Left lung (tissue), 4 donors: ENCODE measurements at regions not wholly inside any gene's neighbourhood (a gene's known extent, or its start where the extent isn't known, plus 50 kb on each side); places are given as distances from the start of the nearest gene placed in this dataset.

Experiments used
- ATAC-seq: fragments of 200-7000 bp; cut with Tn5 transposase; one replicate; pipeline ENCODE4 v1.9.1; 2020; ENCODE audit warnings: moderate library complexity
- DNase-seq, 4 donors: peaks; one replicate each; pipeline ENCODE4 v3.0.0-alpha.2; 2013 to 2020
- H3K27ac ChIP-seq, 2 donors: fragments of 200-600 bp; sonication (generic) in 1 of 2; one replicate each; pipeline versions ENCODE4 v1.5.0 to v1.8.0; 2020 to 2021
- H3K27me3 ChIP-seq, 2 donors: fragments of 200-600 bp; sonication (generic) in 1 of 2; one replicate each; pipeline versions ENCODE4 v1.5.0 to v1.8.0; 2020 to 2021
- H3K36me3 ChIP-seq, 2 donors: fragments of 200-600 bp; sonication (generic) in 1 of 2; one replicate each; pipeline versions ENCODE4 v1.5.0 to v1.8.0; 2020 to 2021
- H3K4me1 ChIP-seq, 2 donors: fragments of 200-600 bp; one replicate each; pipeline ENCODE4 v1.8.0; 2021
- H3K4me3 ChIP-seq, 2 donors: fragments of 200-600 bp; sonication (generic) in 1 of 2; one replicate each; pipeline versions ENCODE4 v1.5.0 to v1.8.0; 2020 to 2021; ENCODE audit warnings: mild to moderate bottlenecking in 1 of 2
- H3K9me3 ChIP-seq, 2 donors: fragments of 200-600 bp; sonication (generic) in 1 of 2; one replicate each; pipeline versions ENCODE4 v1.5.0 to v1.8.0; 2020 to 2021
- CTCF ChIP-seq, 2 donors: fragments of 200-600 bp; sonication (generic) in 1 of 2; IDR thresholded peaks; one replicate each; pipeline versions ENCODE4 v1.5.0 to v1.8.0; 2021; ENCODE audit warnings: antibody characterized with exemption in 2 of 2
- intact Hi-C, 2 donors: fragments of 100-400 bp; cut with DNase I; formaldehyde crosslinking; loops; one replicate each; pipeline versions ENCODE4 v1.11.2 to v1.14.2; 2022
- donor health status: DM: no; HTN: yes; CAD: no.
- donor health status: DM: no; HTN: no; CAD: no.

GRCh38 chr5:3738919-3739318, 143.3 kb downstream of the IRX1 start:
- Histone ChIP-seq H3K4me1 (no peaks in the 10 kb centered on the region), H3K27ac (no peak overlapping the region), H3K27me3 (no peaks in the 10 kb centered on the region), H3K36me3 (no peaks in the 10 kb centered on the region), H3K4me3 (no peak overlapping the region), H3K9me3 (no peaks in the 10 kb centered on the region)
- no peak for DNase-seq
- intact Hi-C loops: no loop called here
- TF ChIP-seq CTCF (IDR thresholded peaks at IDR 0.05): no peak
- ATAC-seq: no peak

GRCh38 chr5:3740546-3741373, 145.1 kb downstream of the IRX1 start:
- Histone ChIP-seq H3K4me3 (no peak overlapping the region), H3K36me3 (no peaks in the 10 kb centered on the region), H3K27ac (no peak overlapping the region), H3K4me1 (no peaks in the 10 kb centered on the region), H3K27me3 (no peaks in the 10 kb centered on the region), H3K9me3 (no peaks in the 10 kb centered on the region)
- ATAC-seq (peak; percentile 82), DNase-seq (peak in 2 of 4 donors; percentile 17 to 59)
- intact Hi-C loops: no loop called here
- TF ChIP-seq CTCF (IDR thresholded peaks at IDR 0.05): no peak

DNA sequence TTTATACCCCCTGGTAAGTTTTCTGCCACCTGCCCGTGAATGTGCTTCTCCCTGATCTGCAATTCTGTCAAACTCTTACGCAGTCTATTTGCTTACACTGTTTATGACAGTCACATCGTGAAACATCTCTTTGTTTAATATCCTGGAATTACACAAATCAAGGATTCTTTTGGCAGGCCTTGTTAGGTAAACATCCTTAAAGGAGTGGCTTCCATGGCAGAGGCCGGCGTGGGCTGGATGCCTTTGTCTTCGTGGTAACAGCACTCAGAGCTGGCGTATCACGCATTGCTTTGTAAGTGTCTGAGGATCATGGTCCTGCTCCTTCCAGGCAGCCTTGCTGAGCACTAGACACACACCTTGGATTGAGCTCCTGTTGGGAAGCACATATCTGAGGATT, 145.7 kb downstream of the IRX1 start:
- peak; percentile 74 for ATAC-seq
- intact Hi-C loops: no loop called here
- peak in 2 of 4 donors; percentile 3 to 5 for DNase-seq

GRCh38 chr5:3742750-3743149, 147.1 kb downstream of the IRX1 start:
- ATAC-seq: no peak
- intact Hi-C loops: no loop called here
- no peak for TF ChIP-seq CTCF (IDR thresholded peaks at IDR 0.05)

More for the DNA sequence above, 145.7 kb downstream of the IRX1 start:
- H3K4me1 ChIP-seq: no peaks in the 10 kb centered on the region
- peaks cover 0 to 2% of the 10 kb centered on the region in 2 donors for H3K9me3 ChIP-seq
- no peaks in the 10 kb centered on the region for H3K36me3 ChIP-seq
- H3K4me3 ChIP-seq: no peak overlapping the region
- H3K27me3 ChIP-seq: no peaks in the 10 kb centered on the region
- no peak for TF ChIP-seq CTCF (IDR thresholded peaks at IDR 0.05)
- no peak overlapping the region for H3K27ac ChIP-seq

GRCh38 chr5:3751846-3752245, 156.2 kb downstream of the IRX1 start:
- Histone ChIP-seq H3K27ac (no peak overlapping the region), H3K4me1 (no peaks in the 10 kb centered on the region), H3K36me3 (no peaks in the 10 kb centered on the region), H3K27me3 (no peaks in the 10 kb centered on the region), H3K4me3 (no peak overlapping the region), H3K9me3 (peaks cover 0 to 11% of the 10 kb centered on the region in 2 donors)
- intact Hi-C loops: no loop called here
- ATAC-seq: no peak
- DNase-seq: no peak
- TF ChIP-seq CTCF (IDR thresholded peaks at IDR 0.05): no peak

More at GRCh38 chr5:3742750-3743149, 147.1 kb downstream of the IRX1 start:
- Histone ChIP-seq H3K4me3 (no peak overlapping the region), H3K4me1 (no peaks in the 10 kb centered on the region), H3K27me3 (no peaks in the 10 kb centered on the region), H3K27ac (no peak overlapping the region), H3K36me3 (no peaks in the 10 kb centered on the region), H3K9me3 (peaks cover 0 to 14% of the 10 kb centered on the region in 2 donors)
- no peak for DNase-seq
